Upper lobe of left lung (tissue), 4 donors: ENCODE measurements at regions not wholly inside any gene's neighbourhood (a gene's known extent, or its start where the extent isn't known, plus 50 kb on each side); places are given as distances from the start of the nearest gene placed in this dataset.

ENCODE experiments used
- CTCF ChIP-seq, 6 experiments: fragments of 450-650 bp in 4 of 6; fragments of 200-600 bp in 2 of 6; sonication (generic) in 2 of 6; IDR thresholded peaks; one replicate each; pipeline ENCODE4 v1.5.1; 2016 to 2019; ENCODE audit warnings: antibody characterized with exemption in 6 of 6
- EP300 ChIP-seq, 4 donors: sonication (generic); formaldehyde crosslinking; IDR thresholded peaks; one replicate each; pipeline ENCODE4 v1.5.1; 2017; ENCODE audit warnings: antibody characterized with exemption in 4 of 4, control low read depth in 2 of 4
- POLR2A ChIP-seq, 4 donors: fragments of 450-650 bp; IDR thresholded peaks; one replicate each; pipeline ENCODE4 v1.5.1; 2016 to 2017; ENCODE audit warnings: antibody characterized with exemption in 4 of 4, mild to moderate bottlenecking in 2 of 4
- POLR2AphosphoS5 ChIP-seq, 2 donors: sonication (generic); formaldehyde crosslinking; IDR thresholded peaks; one replicate each; pipeline ENCODE4 v1.5.1; 2017; ENCODE audit warnings: antibody characterized with exemption in 2 of 2

GRCh38 chr3:151940481-151940880, 67.0 kb downstream of the SUCNR1 start:
- TF ChIP-seq POLR2AphosphoS5 (IDR thresholded peaks at IDR 0.05) (no peak), POLR2A (IDR thresholded peaks at IDR 0.05) (no peak), CTCF (IDR thresholded peaks at IDR 0.05) (no peak), EP300 (IDR thresholded peaks at IDR 0.05) (no peak)
